ENCODE measurements at regions not wholly inside any gene's neighbourhood (a gene's known extent, or its start where the extent isn't known, plus 50 kb on each side); places are given as distances from the start of the nearest gene placed in this dataset.
A peak's percentile ranks its signal among the peaks of the same experiment; 100 is the strongest.

GRCh38 chr5:96516631-96517071 is 83.6 kb upstream of the PCSK1 start:
- TF ChIP-seq CTCF (conservative IDR thresholded peaks at IDR 0.05; ENCODE audit: low read depth, low read length), result no peak
- no peak for DNase-seq (ENCODE audit: low read depth)

GRCh38 chr5:96517295-96517694 is 84.2 kb upstream of the PCSK1 start:
- peak; percentile 38 for DNase-seq (ENCODE audit: low read depth)
- TF ChIP-seq CTCF (conservative IDR thresholded peaks at IDR 0.05; ENCODE audit: low read depth, low read length), result no peak
- H3K4me3 ChIP-seq (ENCODE audit: low read depth, low read length), result no peak overlapping the region

More at GRCh38 chr5:96516631-96517071, 83.6 kb upstream of the PCSK1 start:
- H3K4me3 ChIP-seq (ENCODE audit: low read depth, low read length), result no peak overlapping the region

- no peak for DNase-seq (ENCODE audit: low read depth)
- no peak for TF ChIP-seq CTCF (conservative IDR thresholded peaks at IDR 0.05; ENCODE audit: low read depth, low read length)
- no peak overlapping the region for H3K4me3 ChIP-seq (ENCODE audit: low read depth, low read length)
These were observed 87.3 kb upstream of the PCSK1 start for GRCh38 chr5:96520345-96520744.

GRCh38 chr5:96522635-96523355 is 89.7 kb upstream of the PCSK1 start:
- TF ChIP-seq CTCF (conservative IDR thresholded peaks at IDR 0.05; ENCODE audit: low read depth, low read length), result no peak
- H3K4me3 ChIP-seq (ENCODE audit: low read depth, low read length), result no peak overlapping the region
- DNase-seq (ENCODE audit: low read depth), result peak; percentile 33

GRCh38 chr5:96527768-96528661 is 95.0 kb upstream of the PCSK1 start:
- H3K4me3 ChIP-seq (ENCODE audit: low read depth, low read length), result no peak overlapping the region
- TF ChIP-seq CTCF (conservative IDR thresholded peaks at IDR 0.05; ENCODE audit: low read depth, low read length), result no peak
- DNase-seq (ENCODE audit: low read depth), result no peak

- no peak for DNase-seq (ENCODE audit: low read depth)
- no peak overlapping the region for H3K4me3 ChIP-seq (ENCODE audit: low read depth, low read length)
- TF ChIP-seq CTCF (conservative IDR thresholded peaks at IDR 0.05; ENCODE audit: low read depth, low read length), result no peak
These were observed 95.9 kb upstream of the PCSK1 start for GRCh38 chr5:96528826-96529474.
